ENCODE measurements at regions not wholly inside any gene's neighbourhood (a gene's known extent, or its start where the extent isn't known, plus 50 kb on each side); places are given as distances from the start of the nearest gene placed in this dataset.

GRCh38 chr13:37345869-37346268 is 240.4 kb upstream of the CSNK1A1L start:
- no peak overlapping the region for H3K4me3 ChIP-seq (ENCODE audit: insufficient read depth, low read depth, low read length)

GRCh38 chr13:37345391-37345790 is 239.9 kb upstream of the CSNK1A1L start:
- H3K27me3 ChIP-seq (ENCODE audit: control insufficient read depth, insufficient read depth, low read length), result no peaks in the 10 kb centered on the region
- no peak for DNase-seq
- no peaks in the 10 kb centered on the region for H3K36me3 ChIP-seq (replicated peaks; ENCODE audit: control insufficient read depth, insufficient read depth, low read length)
- no peak overlapping the region for H3K4me3 ChIP-seq (ENCODE audit: insufficient read depth, low read depth, low read length)

More at GRCh38 chr13:37345869-37346268, 240.4 kb upstream of the CSNK1A1L start:
- Histone ChIP-seq H3K36me3 (replicated peaks; ENCODE audit: control insufficient read depth, insufficient read depth, low read length) (no peaks in the 10 kb centered on the region), H3K27me3 (ENCODE audit: control insufficient read depth, insufficient read depth, low read length) (no peaks in the 10 kb centered on the region)
- DNase-seq, result no peak

- H3K27me3 ChIP-seq (ENCODE audit: control insufficient read depth, insufficient read depth, low read length), result no peaks in the 10 kb centered on the region
- H3K4me3 ChIP-seq (ENCODE audit: insufficient read depth, low read depth, low read length), result no peak overlapping the region
- DNase-seq, result no peak
- no peaks in the 10 kb centered on the region for H3K36me3 ChIP-seq (replicated peaks; ENCODE audit: control insufficient read depth, insufficient read depth, low read length)
Observed at GRCh38 chr13:37344056-37344455, 238.6 kb upstream of the CSNK1A1L start.

GRCh38 chr13:37342205-37342604 is 236.7 kb upstream of the CSNK1A1L start:
- H3K36me3 ChIP-seq (replicated peaks; ENCODE audit: control insufficient read depth, insufficient read depth, low read length), result no peaks in the 10 kb centered on the region

GRCh38 chr13:37340901-37341670 is 235.6 kb upstream of the CSNK1A1L start:
- no peaks in the 10 kb centered on the region for H3K27me3 ChIP-seq (ENCODE audit: control insufficient read depth, insufficient read depth, low read length)
- H3K4me3 ChIP-seq (ENCODE audit: insufficient read depth, low read depth, low read length), result no peak overlapping the region
- no peak for DNase-seq
- no peaks in the 10 kb centered on the region for H3K36me3 ChIP-seq (replicated peaks; ENCODE audit: control insufficient read depth, insufficient read depth, low read length)

More at GRCh38 chr13:37342205-37342604, 236.7 kb upstream of the CSNK1A1L start:
- DNase-seq, result no peak
- Histone ChIP-seq H3K27me3 (ENCODE audit: control insufficient read depth, insufficient read depth, low read length) (no peaks in the 10 kb centered on the region), H3K4me3 (ENCODE audit: insufficient read depth, low read depth, low read length) (no peak overlapping the region)

- Histone ChIP-seq H3K27me3 (ENCODE audit: control insufficient read depth, insufficient read depth, low read length) (no peaks in the 10 kb centered on the region), H3K36me3 (replicated peaks; ENCODE audit: control insufficient read depth, insufficient read depth, low read length) (no peaks in the 10 kb centered on the region), H3K4me3 (ENCODE audit: insufficient read depth, low read depth, low read length) (no peak overlapping the region)
- no peak for DNase-seq
Observed at GRCh38 chr13:37339386-37339735, 233.9 kb upstream of the CSNK1A1L start.

- no peaks in the 10 kb centered on the region for H3K27me3 ChIP-seq (ENCODE audit: control insufficient read depth, insufficient read depth, low read length)
Observed at GRCh38 chr13:37338726-37339385, 233.4 kb upstream of the CSNK1A1L start.

GRCh38 chr13:37326334-37326733 is 220.9 kb upstream of the CSNK1A1L start:
- DNase-seq, result no peak
- Histone ChIP-seq H3K27me3 (ENCODE audit: control insufficient read depth, insufficient read depth, low read length) (no peaks in the 10 kb centered on the region), H3K4me3 (ENCODE audit: insufficient read depth, low read depth, low read length) (no peak overlapping the region), H3K36me3 (replicated peaks; ENCODE audit: control insufficient read depth, insufficient read depth, low read length) (no peaks in the 10 kb centered on the region)

More at GRCh38 chr13:37338726-37339385, 233.4 kb upstream of the CSNK1A1L start:
- no peak for DNase-seq
- Histone ChIP-seq H3K4me3 (ENCODE audit: insufficient read depth, low read depth, low read length) (no peak overlapping the region), H3K36me3 (replicated peaks; ENCODE audit: control insufficient read depth, insufficient read depth, low read length) (no peaks in the 10 kb centered on the region)

- no peak for DNase-seq
- Histone ChIP-seq H3K4me3 (ENCODE audit: insufficient read depth, low read depth, low read length) (no peak overlapping the region), H3K27me3 (ENCODE audit: control insufficient read depth, insufficient read depth, low read length) (no peaks in the 10 kb centered on the region), H3K36me3 (replicated peaks; ENCODE audit: control insufficient read depth, insufficient read depth, low read length) (no peaks in the 10 kb centered on the region)
Observed at GRCh38 chr13:37319031-37319443, 213.6 kb upstream of the CSNK1A1L start.

GRCh38 chr13:37316935-37317334 is 211.5 kb upstream of the CSNK1A1L start:
- H3K36me3 ChIP-seq (replicated peaks; ENCODE audit: control insufficient read depth, insufficient read depth, low read length), result no peaks in the 10 kb centered on the region
- H3K4me3 ChIP-seq (ENCODE audit: insufficient read depth, low read depth, low read length), result no peak overlapping the region
- no peak for DNase-seq
- H3K27me3 ChIP-seq (ENCODE audit: control insufficient read depth, insufficient read depth, low read length), result no peaks in the 10 kb centered on the region

- Histone ChIP-seq H3K4me3 (ENCODE audit: insufficient read depth, low read depth, low read length) (no peak overlapping the region), H3K36me3 (replicated peaks; ENCODE audit: control insufficient read depth, insufficient read depth, low read length) (no peaks in the 10 kb centered on the region), H3K27me3 (ENCODE audit: control insufficient read depth, insufficient read depth, low read length) (no peaks in the 10 kb centered on the region)
- no peak for DNase-seq
Observed at GRCh38 chr13:37313372-37313771, 207.9 kb upstream of the CSNK1A1L start.

GRCh38 chr13:37306778-37307544 is 201.5 kb upstream of the CSNK1A1L start:
- no peaks in the 10 kb centered on the region for H3K36me3 ChIP-seq (replicated peaks; ENCODE audit: control insufficient read depth, insufficient read depth, low read length)
- no peak overlapping the region for H3K4me3 ChIP-seq (ENCODE audit: insufficient read depth, low read depth, low read length)
- DNase-seq, result no peak
- no peaks in the 10 kb centered on the region for H3K27me3 ChIP-seq (ENCODE audit: control insufficient read depth, insufficient read depth, low read length)

- no peaks in the 10 kb centered on the region for H3K36me3 ChIP-seq (replicated peaks; ENCODE audit: control insufficient read depth, insufficient read depth, low read length)
- H3K27me3 ChIP-seq (ENCODE audit: control insufficient read depth, insufficient read depth, low read length), result no peaks in the 10 kb centered on the region
- no peak overlapping the region for H3K4me3 ChIP-seq (ENCODE audit: insufficient read depth, low read depth, low read length)
- no peak for DNase-seq
Observed at GRCh38 chr13:37303606-37304005, 198.1 kb upstream of the CSNK1A1L start.

GRCh38 chr13:37302686-37303085 is 197.2 kb upstream of the CSNK1A1L start:
- H3K27me3 ChIP-seq (ENCODE audit: control insufficient read depth, insufficient read depth, low read length), result no peaks in the 10 kb centered on the region
- DNase-seq, result no peak
- no peaks in the 10 kb centered on the region for H3K36me3 ChIP-seq (replicated peaks; ENCODE audit: control insufficient read depth, insufficient read depth, low read length)
- H3K4me3 ChIP-seq (ENCODE audit: insufficient read depth, low read depth, low read length), result no peak overlapping the region

GRCh38 chr13:37295573-37295972 is 190.1 kb upstream of the CSNK1A1L start:
- no peak for DNase-seq
- Histone ChIP-seq H3K27me3 (ENCODE audit: control insufficient read depth, insufficient read depth, low read length) (no peaks in the 10 kb centered on the region), H3K4me3 (ENCODE audit: insufficient read depth, low read depth, low read length) (no peak overlapping the region), H3K36me3 (replicated peaks; ENCODE audit: control insufficient read depth, insufficient read depth, low read length) (no peaks in the 10 kb centered on the region)
